SK-N-SH (cell line): ENCODE measurements at regions not wholly inside any gene's neighbourhood (a gene's known extent, or its start where the extent isn't known, plus 50 kb on each side); places are given as distances from the start of the nearest gene placed in this dataset.

Source experiments
- CTCF ChIA-PET: fragments of 300-600, 350-600 bp; formaldehyde crosslinking; extraction: SDS; loops from one replicate; lab custom pipeline; 2021; lab: Yijun Ruan, JAX
- POLR2A ChIA-PET: fragments of 350-600 bp; sonication (Branson Sonifier 250); formaldehyde crosslinking; extraction: SDS; loops from one replicate; lab custom pipeline; 2020; ENCODE audit warnings: antibody characterized with exemption, inconsistent platforms; lab: Yijun Ruan, JAX
- DNase-seq: peaks from one replicate; pipeline ENCODE4 v3.0.0; 2012
- H2AFZ ChIP-seq: fragments of 200-600 bp; sonication (generic); 2 replicates; pipeline ENCODE4 v1.8.1; 2016; ENCODE audit warnings: antibody characterized with exemption, mild to moderate bottlenecking, low read depth
- H3F3A ChIP-seq: fragments of 200-600 bp; sonication (generic); replicated peaks from 2 replicates; pipeline ENCODE3; 2016; ENCODE audit warnings: antibody characterized with exemption, mild to moderate bottlenecking; ENCODE audit not compliant: insufficient read depth
- H3K27ac ChIP-seq, 2 experiments: fragments of 200-500 bp in 1 of 2; fragments of 200-600 bp in 1 of 2; sonication (Bioruptor generic) in 1 of 2; sonication (generic), shearing (Covaris generic) in 1 of 2; 2 replicates each; pipeline versions ENCODE4 v1.5.1 to v1.6.1; 2014 to 2016; ENCODE audit warnings: low read depth in 2 of 2, inconsistent platforms in 1 of 2, low read length in 1 of 2, mild to moderate bottlenecking in 1 of 2, mixed read lengths in 1 of 2
- H3K27me3 ChIP-seq: fragments of 200-600 bp; sonication (generic), shearing (Covaris generic); 2 replicates; pipeline ENCODE4 v1.6.1; 2016; ENCODE audit warnings: mixed run types; ENCODE audit not compliant: insufficient read depth
- H3K36me3 ChIP-seq, 2 experiments: fragments of 200-500 bp in 1 of 2; fragments of 200-600 bp in 1 of 2; sonication (Bioruptor generic) in 1 of 2; sonication (generic) in 1 of 2; replicated peaks in 1 of 2; 2 replicates each; pipeline versions ENCODE3 to v1.5.1; 2014 to 2016; ENCODE audit warnings: low read length in 1 of 2, mild to moderate bottlenecking in 1 of 2; ENCODE audit not compliant: insufficient read depth in 2 of 2, control insufficient read depth in 1 of 2
- H3K4me1 ChIP-seq, 2 experiments: fragments of 200-500 bp in 1 of 2; fragments of 200-600 bp in 1 of 2; sonication (Bioruptor generic) in 1 of 2; sonication (generic), shearing (Covaris generic) in 1 of 2; 2 replicates each; pipeline versions ENCODE4 v1.5.1 to v1.6.1; 2014 to 2016; ENCODE audit warnings: low read depth in 1 of 2, low read length in 1 of 2, mixed run types in 1 of 2; ENCODE audit not compliant: insufficient read depth in 2 of 2, control insufficient read depth in 1 of 2
- H3K4me2 ChIP-seq: fragments of 200-600 bp; sonication (generic), shearing (Covaris generic); 2 replicates; pipeline ENCODE4 v1.6.1; 2017; ENCODE audit warnings: mixed run types
- H3K4me3 ChIP-seq, 2 experiments: fragments of 200-500 bp in 1 of 2; fragments of 200-600 bp in 1 of 2; sonication (Bioruptor generic) in 1 of 2; sonication (generic), shearing (Covaris generic) in 1 of 2; 2 replicates each; pipeline versions ENCODE4 v1.5.1 to v1.8.1; 2014 to 2016; ENCODE audit warnings: low read depth in 2 of 2, inconsistent platforms in 1 of 2, low read length in 1 of 2, mild to moderate bottlenecking in 1 of 2, mixed read lengths in 1 of 2, moderate library complexity in 1 of 2
- H3K79me2 ChIP-seq: fragments of 200-600 bp; sonication (generic); 2 replicates; pipeline ENCODE4 v1.8.1; 2017; ENCODE audit warnings: mild to moderate bottlenecking; ENCODE audit not compliant: insufficient read depth
- H3K9ac ChIP-seq: fragments of 200-600 bp; sonication (generic); 2 replicates; pipeline ENCODE4 v1.6.1; 2017; ENCODE audit warnings: mixed run types
- H3K9me2 ChIP-seq: fragments of 200-600 bp; sonication (generic); 2 replicates; pipeline ENCODE4 v1.6.1; 2017; ENCODE audit warnings: mixed run types
- H3K9me3 ChIP-seq: fragments of 200-600 bp; sonication (generic); 2 replicates; pipeline ENCODE4 v1.6.1; 2017; ENCODE audit warnings: mixed run types, mild to moderate bottlenecking, moderate library complexity
- H4K20me1 ChIP-seq: fragments of 200-600 bp; sonication (generic); 2 replicates; pipeline ENCODE4 v1.6.1; 2017; ENCODE audit warnings: mild to moderate bottlenecking, mixed run types; ENCODE audit not compliant: insufficient read depth
- CHD2 ChIP-seq: fragments of 150-350 bp; IDR thresholded peaks from 2 replicates; pipeline ENCODE4 v1.6.1; 2018; ENCODE audit warnings: low read length; ENCODE audit not compliant: partially characterized antibody
- EP300 ChIP-seq, 2 experiments: IDR thresholded peaks; 2 replicates each; pipeline versions ENCODE4 v1.4.0 to v1.6.1; 2012; ENCODE audit warnings: borderline replicate concordance in 1 of 2, low read depth in 1 of 2, low read length in 1 of 2
- FOXJ3 ChIP-seq: sonication (generic); formaldehyde crosslinking; IDR thresholded peaks from 2 replicates; pipeline ENCODE4 v1.5.1; 2020; ENCODE audit warnings: mild to moderate bottlenecking, missing genetic modification reagents
- GATA2 ChIP-seq: sonication (generic); formaldehyde crosslinking; IDR thresholded peaks from 2 replicates; pipeline ENCODE4 v1.5.0; 2020; ENCODE audit warnings: mild to moderate bottlenecking, missing genetic modification reagents
- MEF2A ChIP-seq: IDR thresholded peaks from 2 replicates; pipeline ENCODE4 v1.4.0; 2012; ENCODE audit warnings: low read depth, borderline replicate concordance
- RAD21 ChIP-seq: IDR thresholded peaks from 2 replicates; pipeline ENCODE4 v1.6.1; 2012; ENCODE audit warnings: mild to moderate bottlenecking, low read length
- RXRA ChIP-seq: IDR thresholded peaks from 2 replicates; pipeline ENCODE4 v1.4.0; 2012; ENCODE audit warnings: low read depth, mild to moderate bottlenecking, borderline replicate concordance
- SIN3A ChIP-seq: IDR thresholded peaks from 2 replicates; pipeline ENCODE4 v1.6.1; 2012; ENCODE audit warnings: low read depth, mild to moderate bottlenecking, low read length, moderate library complexity, borderline replicate concordance
- SMC3 ChIP-seq: IDR thresholded peaks from 2 replicates; pipeline ENCODE4 v1.6.1; 2012; ENCODE audit warnings: low read depth, low read length, improper control_type of control experiment
- TCF12 ChIP-seq: IDR thresholded peaks from 2 replicates; pipeline ENCODE4 v1.4.0; 2012
- WGBS: methylation state at CpG from one replicate; pipeline ENCODE4 v1.1.6; 2017; ENCODE audit warnings: low lambda C conversion rate; 5-methylcytosine and 5-hydroxymethylcytosine counted together
- TF ChIP-seq, protein P1 (sequence below): IDR thresholded peaks from 2 replicates; pipeline ENCODE4 v1.6.1; 2012; ENCODE audit warnings: mild to moderate bottlenecking, low read depth, low read length, moderate library complexity
- TF ChIP-seq, protein P2 (sequence below): IDR thresholded peaks from 2 replicates; pipeline ENCODE4 v1.4.0; 2012; ENCODE audit warnings: low read depth, borderline replicate concordance
- TF ChIP-seq, protein P3 (sequence below): IDR thresholded peaks from 2 replicates; pipeline ENCODE4 v1.4.0; 2012; ENCODE audit warnings: low read depth
- TF ChIP-seq, protein P4 (sequence below): IDR thresholded peaks from 2 replicates; pipeline ENCODE4 v1.4.0; 2012; ENCODE audit warnings: low read depth, borderline replicate concordance

DNA sequence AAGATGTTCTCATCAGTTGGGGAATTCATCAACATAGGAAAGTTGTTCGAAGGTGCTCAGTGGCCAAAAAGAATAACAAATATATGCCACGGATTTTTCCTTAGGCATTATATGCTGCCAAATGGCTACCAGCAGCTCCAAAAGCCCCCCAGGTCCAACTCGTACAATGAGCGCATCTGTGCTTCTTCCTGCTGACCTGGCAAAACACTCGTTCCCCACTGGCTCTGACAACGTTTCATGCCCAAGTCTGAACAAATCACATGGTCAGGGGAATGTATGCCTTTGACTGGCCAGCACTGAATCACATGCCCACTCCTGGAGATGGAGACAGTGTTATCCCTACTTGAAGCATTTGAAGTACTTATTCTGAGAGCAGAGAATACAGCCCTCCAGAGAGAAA, 59.9 kb upstream of the SPP1 start:
- no peaks in the 10 kb centered on the region for H4K20me1 ChIP-seq
- H2AFZ ChIP-seq: no peak overlapping the region
- TF ChIP-seq MEF2A: no peak
- no peak for TF ChIP-seq GATA2 (CRISPR knock-in tag)
- no peak for TF ChIP-seq FOXJ3 (CRISPR knock-in tag)
- TF ChIP-seq CHD2: no peak
- TF ChIP-seq, protein P1, sequence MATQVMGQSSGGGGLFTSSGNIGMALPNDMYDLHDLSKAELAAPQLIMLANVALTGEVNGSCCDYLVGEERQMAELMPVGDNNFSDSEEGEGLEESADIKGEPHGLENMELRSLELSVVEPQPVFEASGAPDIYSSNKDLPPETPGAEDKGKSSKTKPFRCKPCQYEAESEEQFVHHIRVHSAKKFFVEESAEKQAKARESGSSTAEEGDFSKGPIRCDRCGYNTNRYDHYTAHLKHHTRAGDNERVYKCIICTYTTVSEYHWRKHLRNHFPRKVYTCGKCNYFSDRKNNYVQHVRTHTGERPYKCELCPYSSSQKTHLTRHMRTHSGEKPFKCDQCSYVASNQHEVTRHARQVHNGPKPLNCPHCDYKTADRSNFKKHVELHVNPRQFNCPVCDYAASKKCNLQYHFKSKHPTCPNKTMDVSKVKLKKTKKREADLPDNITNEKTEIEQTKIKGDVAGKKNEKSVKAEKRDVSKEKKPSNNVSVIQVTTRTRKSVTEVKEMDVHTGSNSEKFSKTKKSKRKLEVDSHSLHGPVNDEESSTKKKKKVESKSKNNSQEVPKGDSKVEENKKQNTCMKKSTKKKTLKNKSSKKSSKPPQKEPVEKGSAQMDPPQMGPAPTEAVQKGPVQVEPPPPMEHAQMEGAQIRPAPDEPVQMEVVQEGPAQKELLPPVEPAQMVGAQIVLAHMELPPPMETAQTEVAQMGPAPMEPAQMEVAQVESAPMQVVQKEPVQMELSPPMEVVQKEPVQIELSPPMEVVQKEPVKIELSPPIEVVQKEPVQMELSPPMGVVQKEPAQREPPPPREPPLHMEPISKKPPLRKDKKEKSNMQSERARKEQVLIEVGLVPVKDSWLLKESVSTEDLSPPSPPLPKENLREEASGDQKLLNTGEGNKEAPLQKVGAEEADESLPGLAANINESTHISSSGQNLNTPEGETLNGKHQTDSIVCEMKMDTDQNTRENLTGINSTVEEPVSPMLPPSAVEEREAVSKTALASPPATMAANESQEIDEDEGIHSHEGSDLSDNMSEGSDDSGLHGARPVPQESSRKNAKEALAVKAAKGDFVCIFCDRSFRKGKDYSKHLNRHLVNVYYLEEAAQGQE: no peak
- TF ChIP-seq TCF12: no peak
- TF ChIP-seq, protein P2, sequence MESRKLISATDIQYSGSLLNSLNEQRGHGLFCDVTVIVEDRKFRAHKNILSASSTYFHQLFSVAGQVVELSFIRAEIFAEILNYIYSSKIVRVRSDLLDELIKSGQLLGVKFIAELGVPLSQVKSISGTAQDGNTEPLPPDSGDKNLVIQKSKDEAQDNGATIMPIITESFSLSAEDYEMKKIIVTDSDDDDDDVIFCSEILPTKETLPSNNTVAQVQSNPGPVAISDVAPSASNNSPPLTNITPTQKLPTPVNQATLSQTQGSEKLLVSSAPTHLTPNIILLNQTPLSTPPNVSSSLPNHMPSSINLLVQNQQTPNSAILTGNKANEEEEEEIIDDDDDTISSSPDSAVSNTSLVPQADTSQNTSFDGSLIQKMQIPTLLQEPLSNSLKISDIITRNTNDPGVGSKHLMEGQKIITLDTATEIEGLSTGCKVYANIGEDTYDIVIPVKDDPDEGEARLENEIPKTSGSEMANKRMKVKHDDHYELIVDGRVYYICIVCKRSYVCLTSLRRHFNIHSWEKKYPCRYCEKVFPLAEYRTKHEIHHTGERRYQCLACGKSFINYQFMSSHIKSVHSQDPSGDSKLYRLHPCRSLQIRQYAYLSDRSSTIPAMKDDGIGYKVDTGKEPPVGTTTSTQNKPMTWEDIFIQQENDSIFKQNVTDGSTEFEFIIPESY: no peak
- TF ChIP-seq RAD21: no peak
- TF ChIP-seq, protein P3, sequence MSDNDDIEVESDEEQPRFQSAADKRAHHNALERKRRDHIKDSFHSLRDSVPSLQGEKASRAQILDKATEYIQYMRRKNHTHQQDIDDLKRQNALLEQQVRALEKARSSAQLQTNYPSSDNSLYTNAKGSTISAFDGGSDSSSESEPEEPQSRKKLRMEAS: no peak
- no peak for TF ChIP-seq SIN3A
- TF ChIP-seq, protein P4, sequence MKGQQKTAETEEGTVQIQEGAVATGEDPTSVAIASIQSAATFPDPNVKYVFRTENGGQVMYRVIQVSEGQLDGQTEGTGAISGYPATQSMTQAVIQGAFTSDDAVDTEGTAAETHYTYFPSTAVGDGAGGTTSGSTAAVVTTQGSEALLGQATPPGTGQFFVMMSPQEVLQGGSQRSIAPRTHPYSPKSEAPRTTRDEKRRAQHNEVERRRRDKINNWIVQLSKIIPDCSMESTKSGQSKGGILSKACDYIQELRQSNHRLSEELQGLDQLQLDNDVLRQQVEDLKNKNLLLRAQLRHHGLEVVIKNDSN: no peak
- TF ChIP-seq RXRA: no peak
- TF ChIP-seq EP300 (IDR thresholded peaks at IDR 0.05; ENCODE audit: borderline replicate concordance in 1 of 2, low read depth in 1 of 2, low read length in 1 of 2): no peak
- TF ChIP-seq SMC3: no peak
- no peaks in the 10 kb centered on the region for H3K27me3 ChIP-seq
- no peak for DNase-seq
- no peaks in the 10 kb centered on the region for H3K9me2 ChIP-seq
- H3F3A ChIP-seq: no peaks in the 10 kb centered on the region
- CTCF ChIA-PET: no interaction called here
- H3K9ac ChIP-seq: no peak overlapping the region
- H3K4me3 ChIP-seq: no peak overlapping the region
- H3K4me1 ChIP-seq: no peaks in the 10 kb centered on the region; a peak in 1 of 4 replicates
- WGBS: 62% methylated on average over 6 of the region's 6 CpGs
- H3K9me3 ChIP-seq: no peaks in the 10 kb centered on the region
- no peak overlapping the region for H3K27ac ChIP-seq
- no peaks in the 10 kb centered on the region for H3K79me2 ChIP-seq
- no peak overlapping the region for H3K4me2 ChIP-seq
- POLR2A ChIA-PET: no interaction called here
- no peaks in the 10 kb centered on the region for H3K36me3 ChIP-seq
